BE2C (cell line): ENCODE measurements at regions not wholly inside any gene's neighbourhood (a gene's known extent, or its start where the extent isn't known, plus 50 kb on each side); places are given as distances from the start of the nearest gene placed in this dataset.

Experiments
- DNase-seq: peaks from one replicate; pipeline ENCODE4 v3.0.0-alpha.2; 2020
- H3K27me3 ChIP-seq: fragments of 250-450 bp; sonication (Bioruptor Pico); 2 replicates; pipeline ENCODE4 v1.5.1; 2020; ENCODE audit warnings: mild to moderate bottlenecking
- H3K36me3 ChIP-seq: fragments of 250-450 bp; sonication (Bioruptor Pico); 2 replicates; pipeline ENCODE4 v1.5.1; 2020; ENCODE audit warnings: mild to moderate bottlenecking
- H3K4me1 ChIP-seq: fragments of 250-450 bp; sonication (Bioruptor Pico); 2 replicates; pipeline ENCODE4 v1.5.1; 2020
- H3K4me3 ChIP-seq: 2 replicates; pipeline ENCODE4 v1.5.1; 2011; ENCODE audit warnings: low read depth, low read length
- H3K9me3 ChIP-seq: fragments of 250-450 bp; sonication (Bioruptor Pico); 2 replicates; pipeline ENCODE4 v1.5.1; 2020
- CTCF ChIP-seq: IDR thresholded peaks from 2 replicates; pipeline ENCODE4 v1.5.1; 2012; ENCODE audit warnings: mild to moderate bottlenecking, low read depth, low read length

GRCh38 chr21:15676935-15677334 lies 52.8 kb upstream of the USP25 start:
- no peak for TF ChIP-seq CTCF
- Histone ChIP-seq H3K36me3 (no peaks in the 10 kb centered on the region), H3K4me3 (no peak overlapping the region), H3K9me3 (no peaks in the 10 kb centered on the region), H3K27me3 (no peaks in the 10 kb centered on the region), H3K4me1 (no peaks in the 10 kb centered on the region)
- no peak for DNase-seq

GRCh38 chr21:15679630-15680029 lies 50.2 kb upstream of the USP25 start:
- Histone ChIP-seq H3K4me3 (no peak overlapping the region), H3K9me3 (no peaks in the 10 kb centered on the region), H3K36me3 (no peaks in the 10 kb centered on the region), H3K27me3 (no peaks in the 10 kb centered on the region), H3K4me1 (no peaks in the 10 kb centered on the region)
- no peak for DNase-seq
- peak; percentile 24; the same call in 1 of the 2 replicates for TF ChIP-seq CTCF
